GM18498 (cell line): ENCODE measurements at regions not wholly inside any gene's neighbourhood (a gene's known extent, or its start where the extent isn't known, plus 50 kb on each side); places are given as distances from the start of the nearest gene placed in this dataset.
A peak's percentile ranks its signal among the peaks of the same experiment; 100 is the strongest.

ENCODE experiments used
- ATAC-seq: cut with Tn5 transposase; IDR thresholded peaks from one replicate; pipeline ENCODE4 v1.9.1; 2021; ENCODE audit warnings: mild to moderate bottlenecking, moderate library complexity; ENCODE audit not compliant: unreplicated experiment

DNA sequence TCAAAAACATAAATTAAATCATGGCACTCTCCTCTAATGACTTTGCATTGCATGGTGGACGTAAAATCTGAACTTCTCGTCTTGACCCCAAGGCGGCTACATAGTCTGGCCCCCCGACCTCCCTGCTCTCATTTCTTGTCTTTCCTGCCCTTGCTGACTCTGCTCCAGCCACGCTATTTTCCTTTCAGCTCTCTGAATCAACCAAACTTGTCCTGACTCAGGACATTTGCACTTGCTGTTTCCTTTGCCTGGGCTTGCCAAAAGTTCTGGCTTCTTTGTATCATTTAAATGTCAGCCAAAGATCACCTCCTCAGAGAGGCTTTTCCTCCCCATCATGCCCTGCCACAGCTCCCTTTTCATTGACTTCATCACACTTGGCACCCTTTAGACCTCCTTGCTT is 107.7 kb upstream of the NFE2L3 start:
- no peak for ATAC-seq

DNA sequence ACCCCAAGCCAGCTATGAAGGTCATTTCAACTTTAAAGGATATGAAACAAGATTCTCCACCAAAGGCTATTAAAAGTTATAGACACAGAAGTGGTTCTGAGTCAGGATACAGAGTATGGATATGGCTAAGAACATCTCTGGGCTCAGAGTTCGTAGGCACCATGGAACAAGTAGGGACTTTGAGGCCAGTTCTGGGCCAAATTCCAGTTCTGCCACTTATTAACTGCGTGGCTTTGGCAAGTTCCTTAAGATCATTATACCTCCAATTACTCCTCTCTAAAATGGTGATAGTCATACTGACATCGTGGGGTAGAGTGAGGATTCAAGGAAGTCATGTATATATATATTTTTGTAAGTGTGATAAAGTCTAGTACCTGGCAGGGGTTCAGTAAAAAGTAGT is 105.8 kb upstream of the NFE2L3 start:
- no peak for ATAC-seq

DNA sequence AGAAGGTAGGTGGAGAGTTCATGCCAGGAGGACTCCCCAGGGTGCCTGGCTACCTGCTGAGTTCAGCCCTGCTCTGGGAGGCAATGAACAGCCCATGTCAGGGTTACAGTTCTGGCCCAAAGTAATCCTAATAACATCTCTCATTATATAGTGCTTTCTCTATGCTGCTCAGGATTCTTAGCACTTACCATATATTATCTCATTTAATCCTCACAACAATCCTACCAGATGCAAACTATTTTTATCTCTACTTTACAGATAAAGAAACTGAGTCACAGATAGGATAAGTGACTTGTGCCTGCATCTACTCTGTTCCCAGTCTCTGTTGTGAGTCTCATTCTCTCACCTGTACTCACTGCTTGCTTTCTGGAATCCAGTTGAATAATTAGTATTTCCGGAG is 105.1 kb upstream of the NFE2L3 start:
- no peak for ATAC-seq

DNA sequence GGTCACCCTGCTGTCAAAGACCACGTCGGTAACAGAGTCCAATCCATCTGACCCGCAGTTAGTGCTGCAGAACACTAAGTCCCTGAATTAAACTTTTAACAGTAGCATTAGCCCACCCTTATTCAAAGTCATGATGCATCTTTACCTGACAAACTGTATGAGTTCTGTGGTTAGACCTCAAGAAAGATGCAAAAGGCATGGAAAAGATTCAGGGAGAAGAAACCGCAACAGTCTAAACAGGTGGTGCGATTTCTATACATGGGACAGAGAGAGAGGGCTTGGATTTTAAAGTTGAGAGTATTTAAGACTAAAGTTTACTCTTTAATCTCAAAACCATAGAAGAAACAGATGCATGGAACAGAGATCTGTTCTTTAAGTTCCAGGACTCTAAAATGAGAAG is 103.3 kb upstream of the NFE2L3 start:
- no peak for ATAC-seq

DNA sequence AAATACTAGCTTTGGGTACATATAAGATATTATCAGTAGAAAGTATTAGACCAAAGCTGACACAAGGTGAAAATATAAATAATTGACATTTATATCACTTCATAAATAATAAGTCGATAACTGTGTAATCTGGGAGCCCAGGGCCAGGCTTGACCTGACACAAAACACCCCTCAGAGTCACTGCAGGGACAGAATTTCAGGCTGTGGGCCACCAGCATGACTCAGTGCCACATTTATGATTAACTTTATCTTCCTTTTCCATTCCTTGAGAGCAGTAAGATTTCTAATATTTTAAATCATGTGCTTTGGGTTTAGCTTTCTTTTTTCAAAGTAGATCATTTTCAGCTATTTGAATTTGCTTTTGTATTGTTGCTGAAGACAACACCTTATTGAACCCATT is 102.9 kb upstream of the NFE2L3 start:
- no peak for ATAC-seq

DNA sequence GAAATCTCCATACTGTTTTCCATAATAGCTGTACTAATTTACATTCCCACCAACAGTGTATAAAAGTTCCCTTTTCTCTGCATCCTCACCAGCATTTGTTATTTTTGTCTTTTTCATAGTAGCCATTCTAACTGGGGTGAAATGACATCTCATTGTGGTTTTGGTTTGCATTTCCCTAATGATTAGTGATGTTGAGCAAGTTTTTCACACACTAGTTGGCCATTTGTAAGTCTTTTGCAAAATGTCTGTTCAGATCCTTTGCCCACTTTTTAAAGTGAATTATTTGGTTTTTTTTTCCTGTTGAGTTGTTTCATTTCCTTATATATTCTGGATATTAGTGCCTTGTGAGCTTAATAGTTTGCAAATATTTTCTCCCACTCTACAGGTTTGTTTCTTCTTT is 101.0 kb upstream of the NFE2L3 start:
- no peak for ATAC-seq

DNA sequence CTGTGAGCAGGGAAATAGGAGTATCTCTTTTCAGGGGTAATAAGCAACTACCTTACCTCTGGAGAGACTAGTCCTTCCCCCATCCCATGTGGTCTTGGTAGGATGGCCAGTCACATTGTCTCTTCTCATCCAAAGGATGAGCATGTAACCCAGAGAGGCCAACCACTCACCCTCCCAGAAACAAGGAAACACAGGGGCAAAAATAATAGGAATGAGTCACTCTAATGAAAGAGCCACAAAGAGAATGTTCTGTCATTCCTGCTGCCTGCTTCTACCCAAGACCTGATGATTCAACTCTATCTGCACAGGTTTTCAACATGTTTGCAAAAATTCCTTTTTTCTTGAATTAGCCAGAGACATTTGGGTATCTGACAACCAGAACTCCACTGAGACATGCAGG is 99.3 kb upstream of the NFE2L3 start:
- no peak for ATAC-seq

DNA sequence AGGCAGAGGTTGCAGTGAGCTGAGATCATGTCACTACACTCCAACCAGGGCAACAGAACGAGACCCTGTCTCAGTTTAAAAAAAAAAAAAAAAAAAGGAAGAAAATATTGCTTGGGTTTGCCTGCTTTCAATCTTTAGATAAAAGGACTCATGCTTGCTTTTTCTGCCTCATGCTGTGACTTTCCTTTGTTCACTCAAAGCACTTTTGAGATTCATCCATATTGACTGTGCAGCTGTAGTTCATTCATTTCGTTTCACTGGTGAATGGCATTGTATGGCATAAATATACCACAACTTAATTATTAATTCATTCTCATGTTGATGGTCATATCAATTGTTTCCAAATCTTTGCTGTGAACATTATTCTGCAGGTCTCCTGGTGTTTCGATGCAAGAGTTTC is 97.6 kb upstream of the NFE2L3 start:
- no peak for ATAC-seq

DNA sequence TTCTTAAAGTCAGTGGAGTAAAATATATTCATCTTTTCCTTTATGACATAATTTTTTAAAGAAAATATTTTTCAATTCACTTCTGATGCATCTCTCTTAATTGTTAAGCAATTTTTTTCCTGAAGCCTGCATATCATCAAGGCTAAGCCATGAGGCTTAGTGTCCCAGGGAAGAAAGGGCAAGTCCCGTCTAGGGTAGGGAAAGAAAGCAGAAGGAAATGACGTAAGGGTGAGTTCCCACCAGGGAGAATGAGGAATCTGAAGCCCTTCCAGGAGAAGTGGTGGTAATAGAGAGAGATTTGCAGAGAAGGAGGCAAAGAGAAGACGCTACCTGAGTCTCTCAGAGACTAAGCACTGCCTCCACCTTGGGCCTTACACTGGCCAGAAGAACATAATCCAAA is 96.8 kb upstream of the NFE2L3 start:
- no peak for ATAC-seq

DNA sequence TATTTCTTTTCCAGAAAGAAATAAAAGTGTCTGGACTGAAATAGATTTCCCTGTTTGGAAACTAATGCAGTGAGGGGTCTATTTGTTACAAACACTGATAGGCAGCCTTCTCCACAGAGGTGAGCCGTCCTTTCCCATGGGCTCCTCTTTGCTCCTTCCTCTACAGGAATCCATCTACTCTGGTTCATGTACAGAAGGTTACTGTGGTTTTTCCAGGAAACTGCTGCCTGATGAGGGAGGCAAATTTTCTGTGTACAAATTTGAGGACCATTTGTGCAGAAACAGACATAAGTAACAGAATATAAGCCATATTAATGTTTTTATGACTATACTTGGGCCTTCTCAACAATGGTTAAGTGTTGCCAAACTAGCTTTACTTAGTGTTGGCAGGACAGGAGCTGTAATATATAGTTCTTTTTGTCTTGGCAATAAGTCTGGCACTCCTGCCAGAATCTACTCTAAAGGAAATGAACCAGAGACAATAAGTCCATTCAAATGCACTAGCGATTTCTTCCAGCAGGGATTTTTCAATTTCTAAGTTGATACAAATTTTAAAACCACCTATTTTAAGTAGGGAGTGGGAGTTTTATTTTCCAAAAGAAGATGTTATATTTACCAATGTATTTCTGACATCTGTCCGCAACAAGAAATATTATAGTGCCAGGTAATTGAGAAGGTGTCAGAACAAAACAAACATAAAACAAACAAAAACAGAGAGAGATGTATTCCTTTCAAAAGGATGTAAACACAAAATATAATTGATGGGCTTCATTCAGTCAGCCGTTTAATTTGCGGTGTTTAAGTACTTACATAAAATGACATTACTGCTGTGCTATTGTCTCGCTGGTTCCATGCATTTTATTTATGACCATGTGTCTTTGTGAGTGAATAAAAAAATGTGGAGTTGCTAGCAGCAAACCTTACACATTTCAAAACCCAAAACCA is 91.0 kb upstream of the NFE2L3 start:
- peak; percentile 12 for ATAC-seq

DNA sequence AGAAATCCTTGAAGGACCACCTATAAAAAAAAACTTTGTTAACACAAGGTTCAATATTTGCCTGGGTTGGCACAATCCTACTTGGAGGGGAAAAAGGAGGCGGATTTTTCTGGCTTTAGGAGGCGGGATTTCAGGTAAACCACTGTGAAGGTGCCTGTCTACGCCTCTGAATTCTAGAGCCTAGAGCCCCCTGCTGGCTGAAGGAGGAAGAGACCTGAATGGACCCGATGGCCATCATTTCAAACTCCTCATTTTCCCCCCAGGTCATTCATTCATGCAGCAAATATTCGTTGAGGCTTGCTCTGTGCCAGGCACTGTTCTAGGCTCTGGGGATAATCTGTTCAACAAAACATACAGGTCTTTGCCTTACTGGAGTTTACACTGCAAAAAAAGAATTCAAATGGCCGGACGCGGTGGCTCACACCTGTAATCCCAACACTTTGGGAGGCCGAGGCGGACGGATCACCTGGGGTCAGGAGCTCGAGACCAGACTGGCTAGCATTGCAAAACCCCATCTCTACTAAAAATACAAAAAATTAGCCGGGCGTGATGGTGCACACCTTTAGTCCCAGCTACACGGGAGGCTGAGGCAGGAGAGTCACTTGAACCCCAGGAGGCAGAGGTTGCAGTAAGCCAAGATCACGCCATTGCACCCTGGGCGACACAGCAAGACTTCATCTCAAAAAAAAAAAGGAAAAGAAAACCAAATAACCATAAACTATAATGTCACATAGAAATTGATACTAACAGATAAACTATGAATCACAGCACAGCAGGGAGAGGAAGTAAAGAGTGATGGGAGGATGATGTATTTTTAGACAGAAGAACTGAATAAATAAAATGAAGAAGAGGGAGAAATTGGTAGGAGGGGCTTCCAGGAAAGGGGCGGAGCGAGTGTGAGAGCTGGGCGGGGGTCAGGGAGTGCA is 90.1 kb upstream of the NFE2L3 start:
- peak; percentile 70 for ATAC-seq

DNA sequence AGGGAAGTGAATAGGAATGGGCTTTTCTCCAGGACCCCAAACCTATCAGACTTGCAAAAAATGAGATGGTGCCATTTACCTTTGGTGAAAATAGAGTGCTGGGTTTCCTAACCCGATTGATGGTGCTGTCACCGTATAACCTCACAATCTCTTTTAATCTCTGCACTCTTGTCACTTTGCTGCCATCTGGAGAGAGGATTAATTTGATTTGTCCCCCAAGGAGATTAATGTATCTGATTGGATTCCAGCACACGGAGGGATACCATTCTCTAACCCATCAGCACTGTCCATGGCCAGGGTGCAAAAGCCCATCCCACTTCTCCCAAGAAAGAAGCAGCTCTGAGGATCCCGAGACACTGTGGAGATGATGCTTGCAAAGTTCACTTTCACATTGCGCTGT is 86.3 kb upstream of the NFE2L3 start:
- ATAC-seq, result no peak

DNA sequence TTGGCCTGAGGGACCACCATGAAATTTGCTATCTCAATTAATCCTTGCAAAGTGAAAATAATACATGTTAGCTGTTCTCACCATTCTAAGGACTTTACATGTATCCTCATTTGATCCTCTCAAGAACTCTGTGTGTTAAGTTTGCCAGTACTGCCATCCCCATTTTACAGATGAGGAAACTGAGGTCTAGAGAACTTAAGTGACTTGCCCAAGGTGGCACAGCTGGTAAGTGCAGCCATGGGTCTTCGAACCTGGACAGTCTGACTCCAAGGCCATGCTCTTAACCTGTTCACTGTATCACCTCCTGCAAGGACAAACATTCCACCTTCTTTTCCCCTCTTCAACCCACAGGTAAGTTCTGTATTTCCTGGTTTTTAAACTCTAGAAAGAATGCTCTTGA is 85.3 kb upstream of the NFE2L3 start:
- no peak for ATAC-seq

DNA sequence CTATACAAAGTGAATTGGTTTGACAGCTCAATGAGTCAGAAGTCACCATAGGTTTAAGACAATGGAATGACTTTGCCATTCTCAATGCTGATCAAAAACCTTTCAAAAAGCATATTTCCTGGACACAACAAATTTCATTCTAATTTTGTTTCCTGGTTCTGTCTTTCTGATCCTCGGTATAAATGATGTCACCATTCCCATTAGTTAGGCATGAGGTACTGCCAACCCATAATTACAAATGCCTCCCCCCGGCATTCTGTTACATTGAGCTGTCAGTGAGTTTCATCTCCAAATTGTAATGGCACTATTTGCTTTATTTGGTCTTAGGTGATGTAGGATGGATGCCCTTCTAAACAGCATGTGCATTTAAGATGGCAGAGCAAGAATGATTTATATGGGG is 81.7 kb upstream of the NFE2L3 start:
- no peak for ATAC-seq

DNA sequence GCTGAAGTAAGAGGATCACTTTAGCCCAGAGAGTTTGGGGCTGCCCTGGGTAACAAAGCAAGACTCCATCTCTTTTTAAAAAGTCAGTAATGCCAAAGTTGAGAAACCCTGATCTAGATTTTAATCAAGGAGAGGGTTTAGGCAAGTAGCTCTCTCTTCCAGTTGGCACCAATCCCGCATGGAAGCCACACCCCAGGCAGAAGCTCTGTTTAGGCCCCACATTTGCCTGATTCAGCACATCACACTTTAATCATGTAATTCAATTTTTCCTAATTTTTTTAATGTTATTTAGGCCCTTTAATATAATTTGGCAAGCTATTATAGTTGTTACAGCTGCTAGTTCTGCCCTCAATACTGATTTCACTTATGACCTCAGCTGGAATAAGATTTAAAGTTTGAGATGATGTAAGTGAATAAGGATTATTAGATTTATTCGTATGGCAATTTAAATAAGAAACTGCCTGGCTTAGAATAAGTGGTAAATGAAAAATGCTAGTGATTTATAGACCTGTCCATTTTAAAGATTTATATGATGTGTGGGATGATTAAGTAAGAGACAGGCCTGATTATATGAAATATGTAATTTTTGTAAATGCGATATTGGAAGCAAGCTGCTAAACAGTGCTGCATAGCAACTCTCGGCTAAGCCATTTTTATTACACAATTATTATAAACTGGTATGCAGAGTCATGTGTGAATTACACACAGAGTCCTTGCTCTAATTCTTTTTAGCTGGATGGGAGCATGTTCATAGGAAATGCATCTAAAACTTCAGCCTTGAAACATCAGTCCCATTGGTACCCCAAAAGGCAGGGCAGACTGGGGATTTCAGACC is 80.2 kb upstream of the NFE2L3 start:
- ATAC-seq, result no peak

DNA sequence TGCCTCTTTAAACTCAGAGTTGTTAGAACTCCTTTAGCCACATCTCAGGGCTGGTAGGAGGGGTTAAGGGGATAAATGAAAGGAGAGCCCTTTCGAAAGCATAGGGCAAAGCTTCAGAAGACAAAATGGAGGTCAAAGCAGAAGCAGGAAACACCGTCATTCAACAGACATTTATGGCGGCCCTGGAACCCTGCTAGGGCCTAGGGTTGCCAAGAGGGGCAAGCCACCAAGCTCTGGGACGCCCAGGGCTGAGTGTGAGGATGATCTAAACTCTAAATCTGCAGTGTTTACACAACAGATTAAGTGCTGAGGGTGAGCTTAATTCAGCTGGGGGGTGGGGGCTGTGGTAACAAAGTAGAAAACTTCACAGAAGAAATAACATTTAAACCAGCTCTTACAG is 79.0 kb upstream of the NFE2L3 start:
- ATAC-seq, result no peak

DNA sequence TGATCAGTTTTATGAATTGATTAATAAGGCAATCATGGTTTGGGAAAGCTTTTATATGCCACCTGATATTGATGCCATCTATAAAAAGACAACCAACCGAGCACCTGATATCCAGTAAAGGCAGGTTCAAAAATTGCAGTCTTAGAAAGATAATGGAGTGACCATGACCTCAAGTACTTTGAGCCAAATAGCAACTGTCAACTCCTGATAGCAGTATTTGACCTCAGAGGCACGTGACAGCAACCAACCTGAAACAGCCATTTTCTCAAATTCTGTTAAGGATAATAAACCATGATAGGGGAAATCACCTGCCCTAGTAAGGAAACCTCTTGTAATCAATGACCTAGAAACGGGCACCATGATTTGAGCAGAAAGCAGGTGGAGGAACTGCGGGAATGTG is 77.1 kb upstream of the NFE2L3 start:
- no peak for ATAC-seq

DNA sequence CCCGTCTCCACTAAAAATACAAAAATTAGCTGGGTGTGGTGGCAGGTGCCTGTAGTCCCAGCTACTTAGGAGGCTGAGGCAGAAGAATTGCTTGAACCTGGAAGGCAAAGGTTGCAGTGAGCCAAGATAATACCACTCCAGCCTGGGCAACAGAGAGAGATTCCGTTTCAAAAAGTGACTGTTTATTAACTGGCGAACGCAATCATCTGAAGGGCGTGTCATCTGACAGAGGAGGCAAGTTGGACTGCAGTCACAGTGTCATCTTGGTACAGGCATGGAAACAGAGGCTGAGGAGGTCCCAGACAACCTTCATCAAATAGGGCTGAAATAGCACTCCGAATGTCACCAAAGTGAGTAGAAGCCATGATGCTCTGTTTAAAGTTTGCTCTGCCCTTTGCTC is 75.3 kb upstream of the NFE2L3 start:
- ATAC-seq, result no peak

DNA sequence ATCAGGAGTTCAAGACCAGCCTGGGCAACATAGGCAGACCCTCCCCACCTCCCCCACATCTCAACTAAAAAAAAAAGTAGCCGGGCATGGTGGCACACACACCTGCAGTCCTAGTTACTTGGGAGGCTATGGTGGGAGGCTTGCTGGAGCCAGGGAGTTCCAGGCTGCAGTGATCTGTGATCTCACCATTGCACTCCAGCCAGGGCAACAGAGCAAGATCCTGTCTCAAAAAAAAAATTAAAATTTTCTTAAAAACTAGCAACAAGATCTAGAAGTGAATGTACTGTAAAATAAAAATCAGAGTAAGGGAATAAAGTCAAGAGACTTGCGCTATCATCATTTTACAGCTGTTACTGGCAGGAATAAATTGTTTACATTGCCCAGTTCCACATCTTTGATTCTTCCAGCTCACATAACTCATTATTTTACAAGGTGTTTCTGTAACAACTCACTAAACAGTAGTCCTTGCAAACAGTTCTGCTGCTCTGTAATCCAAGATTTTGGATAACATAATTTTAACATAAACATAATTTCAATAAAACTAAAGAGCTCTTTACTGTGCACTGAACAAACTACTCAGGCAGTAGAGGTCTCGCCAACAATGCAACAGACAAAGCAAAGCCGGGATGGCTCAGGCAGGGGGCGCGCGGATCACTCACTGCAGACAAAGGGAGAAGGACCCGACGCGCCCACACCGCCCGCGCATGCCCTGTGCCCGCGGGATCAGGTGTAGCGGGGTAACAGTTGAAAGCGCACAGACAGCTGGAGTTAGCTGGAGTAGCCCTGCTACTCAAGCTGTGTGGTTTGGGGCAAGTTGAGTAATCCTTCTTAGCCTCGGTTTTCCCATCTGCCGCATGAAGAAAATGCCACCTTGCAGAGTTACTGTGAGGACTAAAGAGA is 73.3 kb upstream of the NFE2L3 start:
- peak; percentile 94 for ATAC-seq

DNA sequence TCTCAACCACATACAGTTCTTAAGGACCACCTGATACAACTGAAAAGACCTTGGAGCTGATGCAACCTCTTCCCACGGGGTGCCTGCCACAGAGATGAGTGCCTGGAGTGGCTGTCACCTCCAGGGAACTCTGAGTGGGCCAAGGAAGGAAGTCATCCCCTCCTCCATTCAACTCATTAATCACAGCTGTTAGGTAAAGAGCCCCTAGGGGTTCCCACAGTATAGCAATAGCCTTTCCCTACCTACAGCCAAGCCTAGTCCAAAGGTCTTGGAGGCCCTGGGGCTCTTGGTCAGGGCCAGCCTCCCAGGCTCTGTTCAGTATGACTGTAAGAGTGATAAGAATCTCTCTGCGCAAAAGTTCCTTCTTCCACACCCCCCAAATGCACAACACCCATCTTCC is 70.4 kb upstream of the NFE2L3 start:
- no peak for ATAC-seq
